Thyroid gland (tissue), 4 donors: ENCODE measurements at regions not wholly inside any gene's neighbourhood (a gene's known extent, or its start where the extent isn't known, plus 50 kb on each side); places are given as distances from the start of the nearest gene placed in this dataset.

ENCODE experiments used
- DNase-seq, 2 donors: peaks; one replicate each; pipeline ENCODE4 v3.0.0-alpha.2; 2019
- H3K27ac ChIP-seq, 3 donors: fragments of 200-600 bp; sonication (generic); 1 replicate in 2 of 3; 2 replicates in 1 of 3; pipeline ENCODE4 v1.5.1; 2016 to 2019; ENCODE audit warnings: mild to moderate bottlenecking in 1 of 3, moderate library complexity in 1 of 3
- H3K27me3 ChIP-seq: fragments of 200-600 bp; sonication (generic); one replicate; pipeline ENCODE4 v1.5.1; 2019
- H3K36me3 ChIP-seq, 2 donors: fragments of 200-600 bp; sonication (generic); one replicate each; pipeline ENCODE4 v1.5.1; 2016 to 2019
- H3K4me1 ChIP-seq, 2 donors: fragments of 200-600 bp; sonication (generic); one replicate each; pipeline ENCODE4 v1.5.1; 2017 to 2019
- H3K4me3 ChIP-seq, 3 donors: fragments of 200-600 bp; sonication (generic); replicated peaks in 1 of 3; 1 replicate in 2 of 3; 2 replicates in 1 of 3; pipeline ENCODE4 v1.5.1; 2016; ENCODE audit warnings: mild to moderate bottlenecking in 1 of 3
- H3K9me3 ChIP-seq: fragments of 200-600 bp; sonication (generic); one replicate; pipeline ENCODE4 v1.5.1; 2017
- CTCF ChIP-seq, 6 experiments: fragments of 200-600 bp in 3 of 6; fragments of 450-650 bp in 3 of 6; sonication (generic) in 3 of 6; IDR thresholded peaks; one replicate each; pipeline ENCODE4 v1.5.1; 2016 to 2019; ENCODE audit warnings: antibody characterized with exemption in 6 of 6, mild to moderate bottlenecking in 2 of 6, inconsistent platforms in 1 of 6, moderate library complexity in 1 of 6
- POLR2A ChIP-seq, 2 donors: fragments of 450-650 bp; IDR thresholded peaks; one replicate each; pipeline ENCODE4 v1.6.1; 2017; ENCODE audit warnings: antibody characterized with exemption in 2 of 2, mild to moderate bottlenecking in 2 of 2, moderate library complexity in 1 of 2
- WGBS, 2 donors: methylation state at CpG; one replicate each; pipeline ENCODE4 v1.1.5; 2017; 5-methylcytosine and 5-hydroxymethylcytosine counted together
- intact Hi-C: fragments of 100-400 bp; cut with DNase I; formaldehyde crosslinking; loops from one replicate; pipeline ENCODE4 v1.15.1; 2023

- intact Hi-C loops = no loop called here
- Histone ChIP-seq H3K27me3 (no peaks in the 10 kb centered on the region), H3K9me3 (no peaks in the 10 kb centered on the region), H3K27ac (no peak overlapping the region), H3K36me3 (no peaks in the 10 kb centered on the region), H3K4me1 (no peaks in the 10 kb centered on the region), H3K4me3 (no peak overlapping the region)
- no peak for DNase-seq
- no peak for TF ChIP-seq POLR2A (IDR thresholded peaks at IDR 0.05)
- WGBS, 2 donors = 76 to 83% methylated on average over 4 of the region's 4 CpGs
These were observed 446.3 kb downstream of the ADCYAP1 start for GRCh38 chr18:1350931-1351450.

- H3K27me3 ChIP-seq = no peaks in the 10 kb centered on the region
- no peak for DNase-seq
- H3K27ac ChIP-seq = no peak overlapping the region
- no peaks in the 10 kb centered on the region for H3K9me3 ChIP-seq
- H3K4me3 ChIP-seq = no peak overlapping the region
- intact Hi-C loops = no loop called here
- TF ChIP-seq CTCF (IDR thresholded peaks at IDR 0.05) (no peak), POLR2A (IDR thresholded peaks at IDR 0.05) (no peak)
- H3K36me3 ChIP-seq = no peaks in the 10 kb centered on the region
- H3K4me1 ChIP-seq = no peaks in the 10 kb centered on the region
These were observed 448.4 kb downstream of the ADCYAP1 start for GRCh38 chr18:1353025-1353424.

GRCh38 chr18:1357724-1358123 is 453.1 kb downstream of the ADCYAP1 start:
- H3K4me3 ChIP-seq = no peak overlapping the region
- WGBS, 2 donors = 82% methylated on average over 2 of the region's 2 CpGs

GRCh38 chr18:1361936-1362335 is 457.3 kb downstream of the ADCYAP1 start:
- no peak for DNase-seq
- TF ChIP-seq CTCF (IDR thresholded peaks at IDR 0.05) (no peak), POLR2A (IDR thresholded peaks at IDR 0.05) (no peak)
- Histone ChIP-seq H3K36me3 (no peaks in the 10 kb centered on the region), H3K27ac (no peak overlapping the region), H3K4me1 (no peaks in the 10 kb centered on the region), H3K9me3 (no peaks in the 10 kb centered on the region), H3K27me3 (no peaks in the 10 kb centered on the region), H3K4me3 (no peak overlapping the region)
- intact Hi-C loops = no loop called here
- WGBS, 2 donors = 52 to 63% methylated on average over 3 of the region's 3 CpGs

More at GRCh38 chr18:1357724-1358123, 453.1 kb downstream of the ADCYAP1 start:
- no peaks in the 10 kb centered on the region for H3K36me3 ChIP-seq
- H3K27me3 ChIP-seq = no peaks in the 10 kb centered on the region
- intact Hi-C loops = no loop called here
- no peak for TF ChIP-seq CTCF (IDR thresholded peaks at IDR 0.05)
- TF ChIP-seq POLR2A (IDR thresholded peaks at IDR 0.05) = no peak
- no peaks in the 10 kb centered on the region for H3K4me1 ChIP-seq
- DNase-seq = no peak
- H3K9me3 ChIP-seq = no peaks in the 10 kb centered on the region
- no peak overlapping the region for H3K27ac ChIP-seq

GRCh38 chr18:1370552-1370951 is 465.9 kb downstream of the ADCYAP1 start:
- no peaks in the 10 kb centered on the region for H3K9me3 ChIP-seq
- no peaks in the 10 kb centered on the region for H3K27me3 ChIP-seq
- 93 to 95% methylated on average over 6 of the region's 6 CpGs for WGBS, 2 donors
- DNase-seq = no peak
- H3K27ac ChIP-seq = no peak overlapping the region
- TF ChIP-seq CTCF (IDR thresholded peaks at IDR 0.05) (no peak), POLR2A (IDR thresholded peaks at IDR 0.05) (no peak)
- H3K4me3 ChIP-seq = no peak overlapping the region
- intact Hi-C loops = no loop called here
- H3K36me3 ChIP-seq = no peaks in the 10 kb centered on the region
- H3K4me1 ChIP-seq = no peaks in the 10 kb centered on the region

- TF ChIP-seq CTCF (IDR thresholded peaks at IDR 0.05) = no peak
- TF ChIP-seq POLR2A (IDR thresholded peaks at IDR 0.05) = no peak
- 80 to 85% methylated on average over 1 of the region's 1 CpG for WGBS, 2 donors
- intact Hi-C loops = no loop called here
- no peak for DNase-seq
- H3K9me3 ChIP-seq = no peaks in the 10 kb centered on the region
- no peaks in the 10 kb centered on the region for H3K4me1 ChIP-seq
- H3K27me3 ChIP-seq = no peaks in the 10 kb centered on the region
- H3K4me3 ChIP-seq = no peak overlapping the region
- H3K36me3 ChIP-seq = no peaks in the 10 kb centered on the region
- H3K27ac ChIP-seq = no peak overlapping the region
These were observed 467.1 kb downstream of the ADCYAP1 start for GRCh38 chr18:1371724-1372123.
